Mesenchymal stem cell (in vitro differentiated cells and primary cell): ENCODE measurements at regions not wholly inside any gene's neighbourhood (a gene's known extent, or its start where the extent isn't known, plus 50 kb on each side); places are given as distances from the start of the nearest gene placed in this dataset.

Experiments used
- DNase-seq: peaks from one replicate; pipeline ENCODE4 v3.0.0-alpha.2; 2013
- H2AFZ ChIP-seq: one replicate; pipeline ENCODE4 v1.6.1; 2013; ENCODE audit warnings: low read depth, mild to moderate bottlenecking, control low read depth, inconsistent platforms, low read length, moderate library complexity
- H2AK5ac ChIP-seq: 2 replicates; pipeline ENCODE4 v1.6.1; 2013; ENCODE audit warnings: low read length, moderate library complexity, mild to moderate bottlenecking, inconsistent platforms; ENCODE audit not compliant: severe bottlenecking
- H2BK120ac ChIP-seq: one replicate; pipeline ENCODE4 v1.6.1; 2013; ENCODE audit warnings: low read depth, mild to moderate bottlenecking, inconsistent platforms, low read length, moderate library complexity
- H2BK12ac ChIP-seq, 2 experiments: one replicate each; pipeline ENCODE4 v1.6.1; 2013; ENCODE audit warnings: inconsistent platforms in 2 of 2, low read length in 2 of 2, mild to moderate bottlenecking in 2 of 2, moderate library complexity in 2 of 2, control low read depth in 1 of 2
- H2BK15ac ChIP-seq: one replicate; pipeline ENCODE4 v1.6.1; 2013; ENCODE audit warnings: mild to moderate bottlenecking, low read depth, inconsistent platforms; ENCODE audit not compliant: poor library complexity, severe bottlenecking
- H2BK5ac ChIP-seq: 2 replicates; pipeline ENCODE4 v1.6.1; 2013; ENCODE audit warnings: low read depth, mild to moderate bottlenecking, low read length, control low read depth, inconsistent platforms; ENCODE audit not compliant: poor library complexity, severe bottlenecking
- H3K14ac ChIP-seq, 2 experiments: one replicate each; pipeline ENCODE4 v1.6.1; 2013; ENCODE audit warnings: inconsistent platforms in 2 of 2, low read length in 2 of 2, control low read depth in 1 of 2, mild to moderate bottlenecking in 1 of 2, moderate library complexity in 1 of 2
- H3K18ac ChIP-seq, 2 experiments: one replicate each; pipeline ENCODE4 v1.6.1; 2013; ENCODE audit warnings: inconsistent platforms in 2 of 2, low read length in 2 of 2, control low read depth in 1 of 2, low read depth in 1 of 2, mild to moderate bottlenecking in 1 of 2
- H3K23ac ChIP-seq, 2 experiments: one replicate each; pipeline ENCODE4 v1.6.1; 2013; ENCODE audit warnings: inconsistent platforms in 2 of 2, low read length in 2 of 2, mild to moderate bottlenecking in 2 of 2, moderate library complexity in 2 of 2, control low read depth in 1 of 2
- H3K27ac ChIP-seq: 2 replicates; pipeline ENCODE4 v1.5.1; 2013; ENCODE audit warnings: mild to moderate bottlenecking, moderate library complexity, low read length, control low read depth, inconsistent platforms; ENCODE audit not compliant: poor library complexity, severe bottlenecking
- H3K27me3 ChIP-seq, 2 experiments: 2 replicates each; pipeline versions ENCODE4 v1.6.1 to v1.7.0; 2013; ENCODE audit warnings: low read length in 2 of 2, mild to moderate bottlenecking in 2 of 2, moderate library complexity in 2 of 2, control low read depth in 1 of 2, inconsistent platforms in 1 of 2; ENCODE audit not compliant: control insufficient read depth in 1 of 2, insufficient read depth in 1 of 2
- H3K36me3 ChIP-seq, 2 experiments: 2 replicates each; pipeline versions ENCODE4 v1.6.1 to v1.7.0; 2013; ENCODE audit warnings: low read length in 2 of 2, control low read depth in 1 of 2, inconsistent platforms in 1 of 2, low read depth in 1 of 2, mild to moderate bottlenecking in 1 of 2; ENCODE audit not compliant: insufficient read depth in 2 of 2, control insufficient read depth in 1 of 2
- H3K4ac ChIP-seq, 2 experiments: one replicate each; pipeline ENCODE4 v1.6.1; 2013; ENCODE audit warnings: inconsistent platforms in 2 of 2, low read length in 2 of 2, mild to moderate bottlenecking in 2 of 2, moderate library complexity in 2 of 2, control low read depth in 1 of 2, low read depth in 1 of 2
- H3K4me1 ChIP-seq: 2 replicates; pipeline ENCODE4 v1.6.1; 2013; ENCODE audit warnings: low read depth, low read length, control low read depth; ENCODE audit not compliant: control insufficient read depth, insufficient read depth
- H3K4me2 ChIP-seq: 2 replicates; pipeline ENCODE4 v1.6.1; 2013; ENCODE audit warnings: low read length, mild to moderate bottlenecking, inconsistent platforms; ENCODE audit not compliant: poor library complexity, severe bottlenecking
- H3K4me3 ChIP-seq, 2 experiments: 2 replicates each; pipeline versions ENCODE4 v1.5.1 to v1.7.0; 2013; ENCODE audit warnings: low read length in 2 of 2, mild to moderate bottlenecking in 2 of 2, control low read depth in 1 of 2, low read depth in 1 of 2; ENCODE audit not compliant: insufficient read depth in 1 of 2
- H3K79me1 ChIP-seq: replicated peaks from 2 replicates; pipeline ENCODE4 v1.6.1; 2013; ENCODE audit warnings: mild to moderate bottlenecking, control low read depth, low read length, inconsistent platforms; ENCODE audit not compliant: poor library complexity, severe bottlenecking
- H3K9ac ChIP-seq: 2 replicates; pipeline ENCODE4 v1.7.0; 2013; ENCODE audit warnings: mild to moderate bottlenecking, low read length, moderate library complexity
- H3K9me3 ChIP-seq: 2 replicates; pipeline ENCODE4 v1.7.0; 2013; ENCODE audit warnings: mild to moderate bottlenecking, low read length; ENCODE audit not compliant: control insufficient read depth
- H4K8ac ChIP-seq: one replicate; pipeline ENCODE4 v1.6.1; 2013; ENCODE audit warnings: inconsistent platforms, mild to moderate bottlenecking, low read length, moderate library complexity
- H4K91ac ChIP-seq: one replicate; pipeline ENCODE4 v1.6.1; 2013; ENCODE audit warnings: mild to moderate bottlenecking, low read length, inconsistent platforms
- WGBS: methylation state at CpG from one replicate; pipeline ENCODE4 v1.1.7; 2013; ENCODE audit warnings: mixed read lengths; 5-methylcytosine and 5-hydroxymethylcytosine counted together

GRCh38 chr5:174431504-174431903 lies 292.9 kb upstream of the MSX2 start:
- H2BK120ac ChIP-seq = no peak overlapping the region
- no peak overlapping the region for H2AK5ac ChIP-seq
- H4K91ac ChIP-seq = no peak overlapping the region
- H3K27ac ChIP-seq = no peak overlapping the region
- peaks cover 1% of the 10 kb centered on the region for H3K4me1 ChIP-seq
- no peak overlapping the region for H3K4me2 ChIP-seq
- H2AFZ ChIP-seq = no peak overlapping the region
- no peak overlapping the region for H3K4me3 ChIP-seq
- DNase-seq = no peak
- no peak overlapping the region for H2BK15ac ChIP-seq
- H3K27me3 ChIP-seq = peaks cover 0 to 36% of the 10 kb centered on the region in 2 experiments
- H2BK5ac ChIP-seq = no peak overlapping the region
- H3K23ac ChIP-seq = no peak overlapping the region
- WGBS = 79% methylated on average over 7 of the region's 7 CpGs
- no peak overlapping the region for H3K9ac ChIP-seq
- no peak overlapping the region for H3K18ac ChIP-seq
- H2BK12ac ChIP-seq = no peak overlapping the region
- no peaks in the 10 kb centered on the region for H3K36me3 ChIP-seq
- H3K14ac ChIP-seq = no peak overlapping the region
- no peak overlapping the region for H4K8ac ChIP-seq
- no peak overlapping the region for H3K4ac ChIP-seq
- no peaks in the 10 kb centered on the region for H3K9me3 ChIP-seq
- no peaks in the 10 kb centered on the region for H3K79me1 ChIP-seq

- WGBS = 77% methylated on average over 2 of the region's 2 CpGs
- no peak for DNase-seq
- Histone ChIP-seq H2AFZ (no peak overlapping the region), H4K91ac (no peak overlapping the region), H2BK120ac (no peak overlapping the region), H3K4me1 (no peaks in the 10 kb centered on the region), H3K27me3 (peaks cover 0 to 31% of the 10 kb centered on the region in 2 experiments), H3K23ac (no peak overlapping the region), H3K9me3 (no peaks in the 10 kb centered on the region), H4K8ac (no peak overlapping the region), H3K79me1 (no peaks in the 10 kb centered on the region), H3K27ac (no peak overlapping the region), H2AK5ac (no peak overlapping the region), H3K4me3 (no peak overlapping the region), H2BK15ac (no peak overlapping the region), H3K14ac (no peak overlapping the region), H3K9ac (no peak overlapping the region), H3K36me3 (no peaks in the 10 kb centered on the region), H3K4me2 (no peak overlapping the region), H2BK5ac (no peak overlapping the region), H2BK12ac (no peak overlapping the region), H3K4ac (no peak overlapping the region), H3K18ac (no peak overlapping the region)
Measured at GRCh38 chr5:174433098-174433497, 291.3 kb upstream of the MSX2 start.

DNA sequence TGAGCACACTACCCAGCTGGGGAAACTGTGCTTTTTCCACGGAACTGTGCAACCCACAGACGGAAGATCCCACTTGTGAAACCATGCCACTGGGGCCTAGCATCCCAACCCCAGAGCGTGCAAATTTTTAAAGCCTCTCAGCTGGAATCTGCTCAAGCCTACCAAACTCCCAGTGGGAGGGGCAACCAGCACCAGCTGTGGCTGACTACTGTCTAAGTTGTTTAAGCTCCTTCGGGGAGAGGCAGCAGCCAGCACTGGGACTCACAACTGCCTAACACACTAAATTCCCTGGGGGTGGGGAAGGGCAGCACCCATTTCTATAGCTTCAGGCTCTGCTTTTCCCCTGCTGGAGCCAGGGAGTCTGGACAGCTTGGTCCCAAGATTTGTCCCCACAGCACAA lies 287.6 kb upstream of the MSX2 start:
- H2BK5ac ChIP-seq = no peak overlapping the region
- 75% methylated on average over 4 of the region's 4 CpGs for WGBS

GRCh38 chr5:174444479-174445188 lies 279.7 kb upstream of the MSX2 start:
- Histone ChIP-seq H3K79me1 (no peaks in the 10 kb centered on the region), H3K4me2 (no peak overlapping the region), H2BK5ac (no peak overlapping the region), H3K36me3 (no peaks in the 10 kb centered on the region), H3K23ac (no peak overlapping the region), H4K91ac (no peak overlapping the region), H3K4me3 (no peak overlapping the region), H3K9ac (no peak overlapping the region), H3K18ac (no peak overlapping the region), H3K9me3 (peaks cover 6% of the 10 kb centered on the region), H2BK12ac (no peak overlapping the region), H2BK120ac (no peak overlapping the region), H2AK5ac (no peak overlapping the region), H3K4ac (no peak overlapping the region), H4K8ac (no peak overlapping the region), H3K27ac (no peak overlapping the region), H3K14ac (no peak overlapping the region), H3K4me1 (no peaks in the 10 kb centered on the region), H3K27me3 (peaks cover 0 to 9% of the 10 kb centered on the region in 2 experiments), H2AFZ (no peak overlapping the region), H2BK15ac (no peak overlapping the region)
- 86% methylated on average over 7 of the region's 7 CpGs for WGBS
- no peak for DNase-seq

More for the DNA sequence above, 287.6 kb upstream of the MSX2 start:
- H2BK15ac ChIP-seq = no peak overlapping the region
- H3K4ac ChIP-seq = no peak overlapping the region
- H3K79me1 ChIP-seq = no peaks in the 10 kb centered on the region
- no peak overlapping the region for H3K23ac ChIP-seq
- H3K18ac ChIP-seq = no peak overlapping the region
- H3K9ac ChIP-seq = no peak overlapping the region
- no peak overlapping the region for H2AFZ ChIP-seq
- no peak overlapping the region for H4K91ac ChIP-seq
- H3K9me3 ChIP-seq = no peaks in the 10 kb centered on the region
- H3K36me3 ChIP-seq = no peaks in the 10 kb centered on the region
- H4K8ac ChIP-seq = no peak overlapping the region
- peaks cover 0 to 25% of the 10 kb centered on the region in 2 experiments for H3K27me3 ChIP-seq
- no peak for DNase-seq
- H2AK5ac ChIP-seq = no peak overlapping the region
- no peak overlapping the region for H2BK12ac ChIP-seq
- no peak overlapping the region for H3K4me3 ChIP-seq
- no peak overlapping the region for H3K14ac ChIP-seq
- H3K4me2 ChIP-seq = no peak overlapping the region
- no peak overlapping the region for H3K27ac ChIP-seq
- H2BK120ac ChIP-seq = no peak overlapping the region
- no peaks in the 10 kb centered on the region for H3K4me1 ChIP-seq
